H1 (cell line): ENCODE measurements at regions not wholly inside any gene's neighbourhood (a gene's known extent, or its start where the extent isn't known, plus 50 kb on each side); places are given as distances from the start of the nearest gene placed in this dataset.

ENCODE experiments used
- CTCF ChIA-PET: fragments of 300-600 bp; sonication (Branson Sonifier 250); formaldehyde crosslinking; loops from one replicate; lab custom pipeline; 2021; ENCODE audit not compliant: partially characterized antibody; lab: Charles Lee
- POLR2A ChIA-PET: fragments of 300-600 bp; sonication (Branson Sonifier 250); formaldehyde crosslinking; loops from one replicate; lab custom pipeline; 2021; ENCODE audit warnings: inconsistent platforms; ENCODE audit not compliant: partially characterized antibody; lab: Charles Lee
- DNase-seq, 2 experiments: peaks; one replicate each; pipeline versions ENCODE4 v3.0.0 to v3.0.0-alpha.2; 2010 to 2022; ENCODE audit warnings: low spot score in 2 of 2, low read depth in 1 of 2, mixed read lengths in 1 of 2
- FAIRE-seq: peaks from 2 replicates; lab custom pipeline; 2011; peaks lifted over from hg19 to GRCh38; lab: Jason Lieb, UNC
- H2AFZ ChIP-seq: 2 replicates; pipeline ENCODE4 v1.8.1; 2012; ENCODE audit warnings: low read length, inconsistent platforms
- H2AK5ac ChIP-seq: 2 replicates; pipeline ENCODE4 v1.6.1; 2013; ENCODE audit warnings: low read depth, low read length
- H2BK120ac ChIP-seq: replicated peaks from 2 replicates; pipeline ENCODE3; 2013; ENCODE audit warnings: low read depth, low read length, inconsistent platforms
- H2BK12ac ChIP-seq: 2 replicates; pipeline ENCODE4 v1.6.1; 2013; ENCODE audit warnings: low read depth, low read length
- H2BK15ac ChIP-seq: 2 replicates; pipeline ENCODE4 v1.6.1; 2013; ENCODE audit warnings: low read length
- H2BK20ac ChIP-seq: 2 replicates; pipeline ENCODE4 v1.6.1; 2013; ENCODE audit warnings: low read length
- H2BK5ac ChIP-seq: 2 replicates; pipeline ENCODE4 v1.6.1; 2013; ENCODE audit warnings: low read depth, low read length
- H3K14ac ChIP-seq: 2 replicates; pipeline ENCODE4 v1.6.1; 2013; ENCODE audit warnings: inconsistent platforms; ENCODE audit not compliant: insufficient read length
- H3K18ac ChIP-seq: 2 replicates; pipeline ENCODE4 v1.6.1; 2013; ENCODE audit warnings: low read length; ENCODE audit errors: extremely low read depth
- H3K23ac ChIP-seq: 2 replicates; pipeline ENCODE4 v1.6.1; 2013; ENCODE audit warnings: inconsistent platforms; ENCODE audit not compliant: insufficient read length
- H3K23me2 ChIP-seq: 2 replicates; pipeline ENCODE4 v1.6.1; 2013; ENCODE audit warnings: low read depth, low read length
- H3K27ac ChIP-seq: 2 replicates; pipeline ENCODE4 v1.6.1; 2011; ENCODE audit warnings: low read depth, low read length, inconsistent platforms
- H3K27me3 ChIP-seq, 4 experiments: replicated peaks in 1 of 4; 1 replicate in 1 of 4; 2 replicates in 3 of 4; pipeline versions ENCODE4 v1.6.1 to v1.8.1; 2011 to 2013; ENCODE audit warnings: low read length in 3 of 4, mild to moderate bottlenecking in 3 of 4, inconsistent platforms in 2 of 4, mixed read lengths in 2 of 4, moderate library complexity in 1 of 4; ENCODE audit not compliant: control insufficient read depth in 3 of 4, insufficient read depth in 3 of 4; ENCODE audit errors: extremely low read depth in 1 of 4
- H3K36me3 ChIP-seq, 4 experiments: 2 replicates each; pipeline versions ENCODE4 v1.6.1 to v1.8.1; 2011 to 2013; ENCODE audit warnings: mild to moderate bottlenecking in 4 of 4, low read length in 3 of 4, moderate library complexity in 2 of 4, control low read depth in 1 of 4, inconsistent platforms in 1 of 4; ENCODE audit not compliant: insufficient read depth in 4 of 4, control insufficient read depth in 2 of 4
- H3K4ac ChIP-seq: replicated peaks from 2 replicates; pipeline ENCODE3; 2013; ENCODE audit warnings: low read length, low read depth, mixed read lengths, inconsistent platforms; ENCODE audit not compliant: insufficient read length
- H3K4me1 ChIP-seq, 4 experiments: replicated peaks in 1 of 4; 1 replicate in 1 of 4; 2 replicates in 3 of 4; pipeline versions ENCODE4 v1.6.1 to v1.8.1; 2011 to 2013; ENCODE audit warnings: low read length in 3 of 4, inconsistent platforms in 2 of 4, mixed read lengths in 1 of 4; ENCODE audit not compliant: insufficient read depth in 4 of 4, control insufficient read depth in 3 of 4
- H3K4me2 ChIP-seq, 2 experiments: 2 replicates each; pipeline versions ENCODE4 v1.6.1 to v1.8.1; 2011 to 2013; ENCODE audit warnings: low read depth in 2 of 2, low read length in 2 of 2, control low read depth in 1 of 2, inconsistent platforms in 1 of 2, mild to moderate bottlenecking in 1 of 2; ENCODE audit not compliant: insufficient read depth in 1 of 2
- H3K4me3 ChIP-seq, 4 experiments: fragments of 200-600, 300-600 bp in 1 of 4; sonication (generic), shearing (Covaris generic), sonication (Bioruptor Twin) in 1 of 4; 2 replicates each; pipeline versions ENCODE4 v1.5.1 to v1.8.1; 2011 to 2016; ENCODE audit warnings: low read length in 4 of 4, low read depth in 3 of 4, control low read depth in 2 of 4, inconsistent platforms in 2 of 4, mild to moderate bottlenecking in 2 of 4, mixed read lengths in 1 of 4, moderate library complexity in 1 of 4; ENCODE audit not compliant: insufficient read depth in 2 of 4; ENCODE audit errors: extremely low read depth in 1 of 4
- H3K56ac ChIP-seq: replicated peaks from 2 replicates; pipeline ENCODE3; 2013; ENCODE audit warnings: low read depth, mild to moderate bottlenecking, mixed read lengths, low read length, inconsistent platforms; ENCODE audit not compliant: insufficient read length
- H3K79me1 ChIP-seq: 2 replicates; pipeline ENCODE4 v1.6.1; 2013; ENCODE audit warnings: low read depth, low read length, control low read depth
- H3K79me2 ChIP-seq, 2 experiments: 2 replicates each; pipeline versions ENCODE4 v1.6.1 to v1.8.1; 2012 to 2013; ENCODE audit warnings: low read length in 2 of 2, mild to moderate bottlenecking in 2 of 2, inconsistent platforms in 1 of 2; ENCODE audit not compliant: insufficient read depth in 2 of 2, control insufficient read depth in 1 of 2
- H3K9ac ChIP-seq, 4 experiments: replicated peaks in 1 of 4; 1 replicate in 1 of 4; 2 replicates in 3 of 4; pipeline versions ENCODE4 v1.6.1 to v1.8.1; 2011 to 2013; ENCODE audit warnings: low read depth in 3 of 4, low read length in 3 of 4, control low read depth in 2 of 4, mild to moderate bottlenecking in 2 of 4, moderate library complexity in 2 of 4, inconsistent platforms in 1 of 4; ENCODE audit errors: extremely low read depth in 1 of 4
- H3K9me3 ChIP-seq, 2 experiments: 2 replicates each; pipeline versions ENCODE4 v1.6.1 to v1.8.1; 2012 to 2013; ENCODE audit warnings: mild to moderate bottlenecking in 2 of 2, moderate library complexity in 2 of 2, control low read depth in 1 of 2, inconsistent platforms in 1 of 2, low read depth in 1 of 2, low read length in 1 of 2, mixed read lengths in 1 of 2; ENCODE audit not compliant: insufficient read depth in 2 of 2
- H4K20me1 ChIP-seq, 2 experiments: replicated peaks in 1 of 2; 2 replicates each; pipeline versions ENCODE3 to v1.8.1; 2011 to 2013; ENCODE audit warnings: inconsistent platforms in 2 of 2, low read length in 2 of 2, mild to moderate bottlenecking in 1 of 2; ENCODE audit not compliant: insufficient read depth in 2 of 2, control insufficient read depth in 1 of 2
- H4K5ac ChIP-seq: 2 replicates; pipeline ENCODE4 v1.6.1; 2013; ENCODE audit warnings: low read length, low read depth, mixed read lengths, inconsistent platforms; ENCODE audit not compliant: insufficient read length
- H4K8ac ChIP-seq: 2 replicates; pipeline ENCODE4 v1.8.0; 2013; ENCODE audit warnings: mild to moderate bottlenecking, moderate library complexity, low read length, inconsistent platforms; ENCODE audit not compliant: insufficient read depth; ENCODE audit errors: extremely low read depth
- H4K91ac ChIP-seq: replicated peaks from 2 replicates; pipeline ENCODE3; 2013; ENCODE audit warnings: low read length, mixed read lengths, inconsistent platforms; ENCODE audit not compliant: insufficient read length
- ASH2L ChIP-seq: fragments of 200-600, 300-600 bp; sonication (generic); IDR thresholded peaks from one replicate; pipeline ENCODE4 v1.7.1; 2017; ENCODE audit warnings: low read length
- BRCA1 ChIP-seq: IDR thresholded peaks from 2 replicates; pipeline ENCODE4 v1.6.1; 2012; ENCODE audit warnings: low read depth, low read length, improper control_type of control experiment
- CBX8 ChIP-seq: fragments of 300-800, 300-1000 bp; sonication (generic); IDR thresholded peaks from 2 replicates; pipeline ENCODE4 v1.7.1; 2016; ENCODE audit warnings: low read depth, low read length, borderline replicate concordance
- HDAC2 ChIP-seq, 2 experiments: fragments of 300-600 bp in 1 of 2; sonication (generic) in 1 of 2; IDR thresholded peaks; 2 replicates each; pipeline ENCODE4 v1.6.1; 2011 to 2012; ENCODE audit warnings: low read depth in 2 of 2, low read length in 2 of 2, mild to moderate bottlenecking in 2 of 2, moderate library complexity in 2 of 2, borderline replicate concordance in 1 of 2, inconsistent platforms in 1 of 2
- JUND ChIP-seq: IDR thresholded peaks from 2 replicates; pipeline ENCODE4 v1.6.1; 2011; ENCODE audit warnings: mild to moderate bottlenecking, improper control_type of control experiment, low read length
- KDM4A ChIP-seq: IDR thresholded peaks from one replicate; pipeline ENCODE4 v1.7.1; 2012; ENCODE audit warnings: low read depth, mild to moderate bottlenecking, moderate library complexity, low read length, inconsistent platforms; ENCODE audit not compliant: severe bottlenecking
- NANOG ChIP-seq: IDR thresholded peaks from 2 replicates; pipeline ENCODE4 v1.6.1; 2011; ENCODE audit warnings: low read length, low read depth, mild to moderate bottlenecking, inconsistent platforms; ENCODE audit not compliant: insufficient read depth, poor library complexity, severe bottlenecking
- PHF8 ChIP-seq: fragments of 200-600 bp; sonication (generic); conservative IDR thresholded peaks from 2 replicates; pipeline ENCODE4 v1.7.1; 2012; ENCODE audit warnings: low read depth, mild to moderate bottlenecking, inconsistent platforms, low read length, moderate library complexity
- POU5F1 ChIP-seq: IDR thresholded peaks from 2 replicates; pipeline ENCODE4 v1.6.1; 2011; ENCODE audit warnings: low read depth, mild to moderate bottlenecking, low read length, moderate library complexity
- SAP30 ChIP-seq: fragments of 300-600 bp; sonication (generic); IDR thresholded peaks from 2 replicates; pipeline ENCODE4 v1.7.1; 2012; ENCODE audit warnings: low read length, moderate library complexity, mild to moderate bottlenecking, inconsistent platforms; ENCODE audit not compliant: insufficient read depth, insufficient replicate concordance
- TBP ChIP-seq: IDR thresholded peaks from 2 replicates; pipeline ENCODE4 v1.6.1; 2011; ENCODE audit warnings: low read depth, low read length, improper control_type of control experiment
- TEAD4 ChIP-seq: IDR thresholded peaks from 2 replicates; pipeline ENCODE4 v1.6.1; 2012; ENCODE audit warnings: low read depth, low read length, inconsistent platforms, mixed read lengths
- WGBS, 2 experiments: shearing (Covaris generic) in 1 of 2; methylation state at CpG; one replicate each; pipeline versions ENCODE4 v1.1.6 to v1.1.7; 2013 to 2015; ENCODE audit warnings: low lambda C conversion rate in 2 of 2, mixed read lengths in 2 of 2, inconsistent platforms in 1 of 2, low coverage in 1 of 2, missing lambda C conversion rate in 1 of 2; ENCODE audit not compliant: insufficient replicate concordance in 2 of 2, insufficient coverage in 1 of 2, insufficient read length in 1 of 2; ENCODE audit errors: extremely low coverage in 1 of 2, missing lambda C conversion rate in 1 of 2; 5-methylcytosine and 5-hydroxymethylcytosine counted together

DNA sequence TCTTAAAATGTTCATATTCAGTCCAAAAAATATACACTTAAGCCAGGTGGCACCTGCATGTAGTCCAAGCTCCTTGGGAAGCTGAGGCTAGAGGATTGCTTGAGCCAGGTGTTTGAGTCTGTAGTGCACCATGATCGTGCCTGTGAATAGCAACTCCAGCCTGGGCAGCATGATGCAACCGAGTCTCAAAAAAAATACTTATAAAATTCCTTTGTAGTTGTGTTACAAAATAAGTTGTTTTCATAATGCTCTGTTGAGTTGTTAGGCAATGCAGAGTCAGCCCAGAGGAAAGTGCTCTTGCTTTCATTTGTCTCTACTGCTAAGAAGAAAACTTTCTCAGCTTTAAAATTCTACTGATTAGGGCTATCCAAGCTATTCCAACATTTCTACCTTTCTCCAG lies 442.8 kb upstream of the ARRDC4 start:
- no peak overlapping the region for H4K5ac ChIP-seq
- no peak overlapping the region for H2AK5ac ChIP-seq
- H4K91ac ChIP-seq: no peak overlapping the region
- no peaks in the 10 kb centered on the region for H4K20me1 ChIP-seq
- no peaks in the 10 kb centered on the region for H3K27me3 ChIP-seq
- H4K8ac ChIP-seq: no peak overlapping the region
- POLR2A ChIA-PET: interaction anchor here (0.6 kb wide), 1 partner anchor 179 kb away, joined by 3 read pairs; no protein-coding TSS in a partner anchor
- no peak overlapping the region for H3K27ac ChIP-seq
- no peak overlapping the region for H3K9ac ChIP-seq
- H3K36me3 ChIP-seq: no peaks in the 10 kb centered on the region
- 85% methylated on average over 2 of the region's 2 CpGs; no CpG with 5 or more reads in 1 of the 2 experiments for WGBS, 2 experiments
- FAIRE-seq: no peak
- H3K23ac ChIP-seq: no peak overlapping the region
- H3K4me3 ChIP-seq: no peak overlapping the region
- no peak overlapping the region for H3K4ac ChIP-seq
- no peak overlapping the region for H2BK15ac ChIP-seq
- H3K18ac ChIP-seq: no peak overlapping the region
- no peak overlapping the region for H3K14ac ChIP-seq
- no peak overlapping the region for H2AFZ ChIP-seq
- no peaks in the 10 kb centered on the region for H3K79me1 ChIP-seq
- no peak overlapping the region for H2BK20ac ChIP-seq
- no peak overlapping the region for H2BK12ac ChIP-seq
- no peak overlapping the region for H3K56ac ChIP-seq
- no peak overlapping the region for H3K4me2 ChIP-seq
- DNase-seq: no peak
- H2BK5ac ChIP-seq: no peak overlapping the region
- no peaks in the 10 kb centered on the region for H3K4me1 ChIP-seq
- H2BK120ac ChIP-seq: no peak overlapping the region
- H3K23me2 ChIP-seq: no peaks in the 10 kb centered on the region
- TF ChIP-seq PHF8 (no peak), KDM4A (no peak), JUND (no peak), NANOG (no peak), TBP (no peak), SAP30 (no peak), POU5F1 (no peak), ASH2L (no peak), BRCA1 (no peak), CBX8 (no peak), HDAC2 (IDR thresholded peaks at IDR 0.05; ENCODE audit: borderline replicate concordance in 1 of 2, low read depth in 2 of 2, low read length in 2 of 2) (no peak), TEAD4 (no peak)
- H3K79me2 ChIP-seq: no peaks in the 10 kb centered on the region
- CTCF ChIA-PET: interaction anchor here (0.6 to 1.4 kb wide), 3 partner anchors 238 to 385 kb away, joined by 3 read pairs; no protein-coding TSS in a partner anchor
- H3K9me3 ChIP-seq: no peaks in the 10 kb centered on the region
